Activated CD4-positive, alpha-beta T cell treated with anti-CD3 and anti-CD28 coated beads, Interleukin-2, amount 10 ng/mL, durations not matched to agents 24 days and 14 days (primary cell): ENCODE measurements at regions not wholly inside any gene's neighbourhood (a gene's known extent, or its start where the extent isn't known, plus 50 kb on each side); places are given as distances from the start of the nearest gene placed in this dataset.
A peak's percentile ranks its signal among the peaks of the same experiment; 100 is the strongest.

Experiments
- DNase-seq: peaks from one replicate; pipeline ENCODE4 v3.0.0; 2022
- H3K27ac Mint-ChIP-seq: one replicate; pipeline ENCODE4 v1.8.0; 2022; ENCODE audit warnings: mild to moderate bottlenecking, mixed read lengths
- H3K27me3 Mint-ChIP-seq: one replicate; pipeline ENCODE4 v1.8.0; 2022; ENCODE audit warnings: mixed read lengths
- H3K36me3 Mint-ChIP-seq: one replicate; pipeline ENCODE4 v1.8.0; 2022; ENCODE audit warnings: low read depth, mild to moderate bottlenecking, mixed read lengths
- H3K4me1 Mint-ChIP-seq: one replicate; pipeline ENCODE4 v1.8.0; 2021; ENCODE audit warnings: mixed read lengths
- H3K4me3 Mint-ChIP-seq: one replicate; pipeline ENCODE4 v1.8.0; 2022; ENCODE audit warnings: mild to moderate bottlenecking, moderate library complexity, mixed read lengths
- H3K9me3 Mint-ChIP-seq: one replicate; pipeline ENCODE4 v1.8.0; 2021; ENCODE audit warnings: mixed read lengths
- intact Hi-C: fragments of 100-400 bp; cut with micrococcal nuclease; formaldehyde crosslinking; loops from one replicate; pipeline ENCODE4 v1.15.1; 2023

- Mint-ChIP-seq H3K27me3 (no peaks in the 10 kb centered on the region), H3K4me1 (peaks cover 10% of the 10 kb centered on the region), H3K9me3 (no peaks in the 10 kb centered on the region), H3K36me3 (peaks cover 30% of the 10 kb centered on the region), H3K4me3 (no peak overlapping the region), H3K27ac (no peak overlapping the region)
- no peak for DNase-seq
- intact Hi-C loops: no loop called here
These were observed 73.2 kb downstream of the BOLA3 start for GRCh38 chr2:74074487-74074886.

- intact Hi-C loops: no loop called here
- Mint-ChIP-seq H3K27me3 (no peaks in the 10 kb centered on the region), H3K4me1 (peaks cover 10% of the 10 kb centered on the region), H3K9me3 (no peaks in the 10 kb centered on the region), H3K4me3 (no peak overlapping the region), H3K27ac (no peak overlapping the region), H3K36me3 (peaks cover 21% of the 10 kb centered on the region)
- DNase-seq: no peak
These were observed 71.6 kb downstream of the BOLA3 start for GRCh38 chr2:74076074-74076470.

- no peaks in the 10 kb centered on the region for H3K27me3 Mint-ChIP-seq
- H3K36me3 Mint-ChIP-seq: peaks cover 24% of the 10 kb centered on the region
- H3K9me3 Mint-ChIP-seq: no peaks in the 10 kb centered on the region
- DNase-seq: no peak
- no peak overlapping the region for H3K4me3 Mint-ChIP-seq
- H3K27ac Mint-ChIP-seq: no peak overlapping the region
- intact Hi-C loops: no loop called here
- peaks cover 6% of the 10 kb centered on the region for H3K4me1 Mint-ChIP-seq
These were observed 70.1 kb downstream of the BOLA3 start for GRCh38 chr2:74077636-74078035.

GRCh38 chr2:74078466-74078865, 69.2 kb downstream of the BOLA3 start:
- Mint-ChIP-seq H3K9me3 (no peaks in the 10 kb centered on the region), H3K27ac (no peak overlapping the region), H3K4me1 (peaks cover 3% of the 10 kb centered on the region), H3K4me3 (no peak overlapping the region), H3K27me3 (no peaks in the 10 kb centered on the region), H3K36me3 (peaks cover 27% of the 10 kb centered on the region)
- no peak for DNase-seq
- intact Hi-C loops: no loop called here

GRCh38 chr2:74079522-74080341, 68.0 kb downstream of the BOLA3 start:
- no peaks in the 10 kb centered on the region for H3K27me3 Mint-ChIP-seq
- H3K27ac Mint-ChIP-seq: no peak overlapping the region
- peaks cover 24% of the 10 kb centered on the region for H3K36me3 Mint-ChIP-seq

GRCh38 chr2:74080346-74080745, 67.4 kb downstream of the BOLA3 start:
- Mint-ChIP-seq H3K4me3 (no peak overlapping the region), H3K27ac (no peak overlapping the region), H3K27me3 (no peaks in the 10 kb centered on the region), H3K9me3 (no peaks in the 10 kb centered on the region), H3K36me3 (peaks cover 24% of the 10 kb centered on the region), H3K4me1 (peaks cover 2% of the 10 kb centered on the region)
- no peak for DNase-seq
- intact Hi-C loops: no loop called here

More at GRCh38 chr2:74079522-74080341, 68.0 kb downstream of the BOLA3 start:
- no peak overlapping the region for H3K4me3 Mint-ChIP-seq
- H3K4me1 Mint-ChIP-seq: peaks cover 2% of the 10 kb centered on the region
- H3K9me3 Mint-ChIP-seq: no peaks in the 10 kb centered on the region
- intact Hi-C loops: no loop called here
- no peak for DNase-seq

- Mint-ChIP-seq H3K27me3 (no peaks in the 10 kb centered on the region), H3K27ac (peak overlapping the region; percentile 58), H3K4me1 (peaks cover 2% of the 10 kb centered on the region), H3K4me3 (no peak overlapping the region), H3K36me3 (peaks cover 21% of the 10 kb centered on the region), H3K9me3 (no peaks in the 10 kb centered on the region)
- DNase-seq: no peak
- intact Hi-C loops: no loop called here
These were observed 66.5 kb downstream of the BOLA3 start for GRCh38 chr2:74081030-74081762.

GRCh38 chr2:74081763-74082110, 66.0 kb downstream of the BOLA3 start:
- no peaks in the 10 kb centered on the region for H3K9me3 Mint-ChIP-seq
- H3K4me1 Mint-ChIP-seq: peaks cover 2% of the 10 kb centered on the region
- no peak overlapping the region for H3K4me3 Mint-ChIP-seq
- H3K27ac Mint-ChIP-seq: no peak overlapping the region
- H3K36me3 Mint-ChIP-seq: peaks cover 17% of the 10 kb centered on the region
- DNase-seq: no peak
- no peaks in the 10 kb centered on the region for H3K27me3 Mint-ChIP-seq
- intact Hi-C loops: no loop called here

GRCh38 chr2:74083750-74084149, 64.0 kb downstream of the BOLA3 start:
- intact Hi-C loops: no loop called here
- H3K9me3 Mint-ChIP-seq: no peaks in the 10 kb centered on the region
- H3K4me1 Mint-ChIP-seq: no peaks in the 10 kb centered on the region
- peaks cover 16% of the 10 kb centered on the region for H3K36me3 Mint-ChIP-seq
- DNase-seq: no peak
- H3K27ac Mint-ChIP-seq: no peak overlapping the region
- no peak overlapping the region for H3K4me3 Mint-ChIP-seq
- no peaks in the 10 kb centered on the region for H3K27me3 Mint-ChIP-seq
